ENCODE measurements at regions not wholly inside any gene's neighbourhood (a gene's known extent, or its start where the extent isn't known, plus 50 kb on each side); places are given as distances from the start of the nearest gene placed in this dataset.

GRCh38 chr5:165104611-165105010, 1599.2 kb downstream of the MAT2B start:
- TF ChIP-seq CTCF (IDR thresholded peaks at IDR 0.05; ENCODE audit: insufficient read depth, low read length, poor library complexity, severe bottlenecking) = no peak

GRCh38 chr5:165108809-165109208, 1603.4 kb downstream of the MAT2B start:
- no peak for DNase-seq (ENCODE audit: low read depth)
- no peaks in the 10 kb centered on the region for H3K27me3 ChIP-seq (ENCODE audit: control insufficient read depth, insufficient read depth, low read length)
- no peak for TF ChIP-seq CTCF (IDR thresholded peaks at IDR 0.05; ENCODE audit: insufficient read depth, low read length, poor library complexity, severe bottlenecking)
- H3K36me3 ChIP-seq (ENCODE audit: control insufficient read depth, insufficient read depth, low read length) = no peaks in the 10 kb centered on the region
- H3K4me3 ChIP-seq (ENCODE audit: low read depth, low read length) = no peak overlapping the region

More at GRCh38 chr5:165104611-165105010, 1599.2 kb downstream of the MAT2B start:
- Histone ChIP-seq H3K36me3 (ENCODE audit: control insufficient read depth, insufficient read depth, low read length) (no peaks in the 10 kb centered on the region), H3K4me3 (ENCODE audit: low read depth, low read length) (no peak overlapping the region), H3K27me3 (ENCODE audit: control insufficient read depth, insufficient read depth, low read length) (no peaks in the 10 kb centered on the region)
- no peak for DNase-seq (ENCODE audit: low read depth)

- DNase-seq (ENCODE audit: low read depth) = no peak
- H3K36me3 ChIP-seq (ENCODE audit: control insufficient read depth, insufficient read depth, low read length) = no peaks in the 10 kb centered on the region
- no peaks in the 10 kb centered on the region for H3K27me3 ChIP-seq (ENCODE audit: control insufficient read depth, insufficient read depth, low read length)
- H3K4me3 ChIP-seq (ENCODE audit: low read depth, low read length) = no peak overlapping the region
- no peak for TF ChIP-seq CTCF (IDR thresholded peaks at IDR 0.05; ENCODE audit: insufficient read depth, low read length, poor library complexity, severe bottlenecking)
These were observed 1613.8 kb downstream of the MAT2B start for GRCh38 chr5:165119175-165119574.

- H3K27me3 ChIP-seq (ENCODE audit: control insufficient read depth, insufficient read depth, low read length) = no peaks in the 10 kb centered on the region
- no peak for TF ChIP-seq CTCF (IDR thresholded peaks at IDR 0.05; ENCODE audit: insufficient read depth, low read length, poor library complexity, severe bottlenecking)
- H3K4me3 ChIP-seq (ENCODE audit: low read depth, low read length) = no peak overlapping the region
- no peak for DNase-seq (ENCODE audit: low read depth)
- H3K36me3 ChIP-seq (ENCODE audit: control insufficient read depth, insufficient read depth, low read length) = no peaks in the 10 kb centered on the region
These were observed 1621.2 kb downstream of the MAT2B start for GRCh38 chr5:165126598-165126997.

GRCh38 chr5:165127941-165128340, 1622.5 kb downstream of the MAT2B start:
- no peak for TF ChIP-seq CTCF (IDR thresholded peaks at IDR 0.05; ENCODE audit: insufficient read depth, low read length, poor library complexity, severe bottlenecking)
- Histone ChIP-seq H3K27me3 (ENCODE audit: control insufficient read depth, insufficient read depth, low read length) (no peaks in the 10 kb centered on the region), H3K36me3 (ENCODE audit: control insufficient read depth, insufficient read depth, low read length) (no peaks in the 10 kb centered on the region), H3K4me3 (ENCODE audit: low read depth, low read length) (no peak overlapping the region)
- no peak for DNase-seq (ENCODE audit: low read depth)

- no peak for DNase-seq (ENCODE audit: low read depth)
- Histone ChIP-seq H3K4me3 (ENCODE audit: low read depth, low read length) (no peak overlapping the region), H3K27me3 (ENCODE audit: control insufficient read depth, insufficient read depth, low read length) (no peaks in the 10 kb centered on the region), H3K36me3 (ENCODE audit: control insufficient read depth, insufficient read depth, low read length) (no peaks in the 10 kb centered on the region)
- TF ChIP-seq CTCF (IDR thresholded peaks at IDR 0.05; ENCODE audit: insufficient read depth, low read length, poor library complexity, severe bottlenecking) = no peak
These were observed 1625.2 kb downstream of the MAT2B start for GRCh38 chr5:165130656-165131055.

All from kidney epithelial cell (primary cell).